IPS-18c (cell line): ENCODE measurements at regions not wholly inside any gene's neighbourhood (a gene's known extent, or its start where the extent isn't known, plus 50 kb on each side); places are given as distances from the start of the nearest gene placed in this dataset.
A peak's percentile ranks its signal among the peaks of the same experiment; 100 is the strongest.

Experiments used
- H3K4me3 ChIP-seq: 2 replicates; pipeline ENCODE4 v1.7.0; 2013; ENCODE audit warnings: low read depth, mild to moderate bottlenecking, low read length, moderate library complexity; ENCODE audit not compliant: insufficient read depth
- H3K9me3 ChIP-seq: one replicate; pipeline ENCODE4 v1.6.1; 2013; ENCODE audit warnings: mild to moderate bottlenecking, low read length, moderate library complexity; ENCODE audit not compliant: control insufficient read depth, insufficient read depth

DNA sequence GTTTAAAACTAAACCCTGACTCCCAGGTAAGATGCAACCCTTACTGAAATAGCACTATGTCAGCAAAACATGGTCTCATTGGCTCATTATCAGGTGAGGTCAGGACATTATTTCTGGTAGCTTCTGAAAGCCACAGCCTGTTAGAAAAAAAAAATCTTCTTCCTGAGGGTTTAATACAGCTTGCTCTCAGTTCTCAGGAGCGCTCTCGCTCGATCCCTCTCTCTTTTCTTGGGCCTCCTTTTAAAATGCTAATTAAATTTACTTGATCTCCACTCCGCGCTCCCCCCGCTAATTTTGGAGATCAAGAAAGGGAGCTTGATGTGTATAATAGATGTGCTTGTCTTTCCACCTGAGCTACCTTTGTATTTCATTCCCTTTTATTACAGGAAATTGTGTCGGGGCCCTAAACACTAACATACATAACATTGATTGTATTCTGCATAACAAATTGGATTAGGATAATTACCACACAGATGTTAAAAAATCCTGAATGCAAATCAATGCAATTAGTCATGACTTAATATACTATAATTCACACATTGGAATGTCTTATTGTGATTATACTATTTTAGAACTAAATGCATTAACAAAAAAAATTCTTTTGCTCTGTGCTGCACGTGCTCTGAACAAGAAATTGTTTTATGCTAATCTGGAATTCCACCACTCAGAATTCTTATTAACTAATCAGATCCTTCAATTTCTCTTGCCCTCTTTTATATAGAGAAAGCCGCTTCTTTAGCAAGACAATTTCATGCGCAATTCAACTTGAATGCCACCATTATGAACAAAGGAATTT is 101.6 kb upstream of the TEX13D start:
- peaks cover 3% of the 10 kb centered on the region for H3K9me3 ChIP-seq
- H3K4me3 ChIP-seq, result peak overlapping the region; percentile 15; the same call in 1 of the 2 replicates

DNA sequence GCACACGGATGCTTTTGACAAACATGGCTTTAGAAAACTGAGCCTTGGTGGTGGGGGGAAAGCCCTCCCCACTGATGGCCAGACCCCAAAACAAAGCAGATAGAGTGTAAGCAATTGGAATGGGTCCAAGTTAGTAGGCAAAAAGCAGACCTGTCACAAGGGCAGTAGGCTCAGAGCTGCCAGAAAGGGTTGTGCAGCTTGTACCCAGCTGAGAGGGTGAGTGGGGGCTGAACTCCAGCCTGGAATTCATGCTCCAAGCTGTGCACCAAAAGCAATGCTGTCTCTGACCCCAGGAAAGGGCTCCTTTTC is 101.1 kb upstream of the TEX13D start:
- Histone ChIP-seq H3K4me3 (no peak overlapping the region; the same call in 1 of the 2 replicates), H3K9me3 (peaks cover 3% of the 10 kb centered on the region)

DNA sequence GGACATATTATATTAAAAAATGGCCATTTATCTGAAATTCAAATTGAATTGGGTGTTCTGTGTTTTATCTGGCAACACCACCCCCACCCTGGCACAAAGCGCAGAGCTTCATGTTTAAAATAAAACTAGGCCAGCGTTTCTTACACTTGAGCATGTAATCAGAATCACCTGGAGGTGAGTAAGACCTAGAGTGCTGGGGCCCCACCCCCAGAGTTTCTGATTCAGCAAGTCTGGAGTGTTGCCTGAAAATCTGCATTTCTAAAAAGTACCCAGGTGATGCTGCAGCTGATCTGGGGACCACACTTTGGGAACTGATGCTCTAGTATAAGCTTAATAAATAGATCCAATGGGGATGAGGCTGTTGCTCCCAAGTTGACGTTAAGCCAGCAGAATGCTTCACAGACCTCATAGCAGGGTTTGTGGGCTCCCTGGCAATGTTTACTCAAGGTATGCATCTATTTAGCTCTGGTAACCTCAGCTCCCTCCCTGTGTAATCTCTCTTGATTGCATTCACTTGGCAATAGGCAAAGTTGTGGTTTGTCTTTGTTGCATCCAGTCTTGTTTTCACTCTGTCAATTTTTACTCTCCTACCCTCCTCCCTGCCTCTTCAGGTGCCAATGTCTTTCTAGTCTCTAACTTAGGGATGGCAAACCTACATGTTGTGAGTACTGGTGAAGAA is 99.8 kb upstream of the TEX13D start:
- Histone ChIP-seq H3K4me3 (no peak overlapping the region), H3K9me3 (peaks cover 3% of the 10 kb centered on the region)

DNA sequence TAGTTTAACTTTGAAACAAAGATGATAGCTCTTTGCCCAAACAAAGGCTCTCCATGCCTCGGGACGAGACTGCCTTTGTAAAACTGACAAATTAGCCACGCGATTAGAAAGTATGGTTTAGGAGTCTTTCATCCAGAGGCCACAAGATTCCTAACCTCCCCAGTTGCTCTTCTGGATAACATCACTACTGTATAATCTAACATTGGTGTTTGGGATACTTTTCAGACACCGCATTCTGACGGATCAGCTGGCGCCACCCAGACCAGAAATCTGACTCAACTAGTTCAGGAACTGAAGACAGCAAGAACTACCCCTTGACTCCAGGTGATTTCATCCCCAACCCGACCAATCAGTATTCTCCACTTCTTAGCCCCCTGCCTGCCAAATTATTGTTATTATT is 98.1 kb upstream of the TEX13D start:
- peaks cover 3% of the 10 kb centered on the region for H3K9me3 ChIP-seq
- no peak overlapping the region for H3K4me3 ChIP-seq

DNA sequence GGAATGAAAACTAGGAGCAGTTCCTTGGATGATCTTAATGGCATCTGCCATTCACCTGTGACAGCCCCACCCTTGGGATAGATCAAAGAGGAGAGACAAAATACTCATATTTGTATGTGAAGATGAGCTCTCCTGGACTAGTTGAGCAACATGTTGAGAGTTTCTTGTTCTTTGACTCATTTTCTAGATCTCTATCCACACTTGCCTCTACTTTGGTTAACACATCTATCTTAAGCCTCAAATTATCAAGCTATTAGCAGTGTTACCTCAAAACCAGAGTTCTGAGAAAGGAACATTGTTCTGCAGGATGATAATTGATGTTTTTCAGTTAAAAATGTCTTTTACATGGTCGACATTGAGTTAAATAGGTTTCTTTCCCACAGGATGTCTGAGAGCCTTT is 94.2 kb upstream of the TEX13D start:
- Histone ChIP-seq H3K4me3 (no peak overlapping the region), H3K9me3 (no peaks in the 10 kb centered on the region)

DNA sequence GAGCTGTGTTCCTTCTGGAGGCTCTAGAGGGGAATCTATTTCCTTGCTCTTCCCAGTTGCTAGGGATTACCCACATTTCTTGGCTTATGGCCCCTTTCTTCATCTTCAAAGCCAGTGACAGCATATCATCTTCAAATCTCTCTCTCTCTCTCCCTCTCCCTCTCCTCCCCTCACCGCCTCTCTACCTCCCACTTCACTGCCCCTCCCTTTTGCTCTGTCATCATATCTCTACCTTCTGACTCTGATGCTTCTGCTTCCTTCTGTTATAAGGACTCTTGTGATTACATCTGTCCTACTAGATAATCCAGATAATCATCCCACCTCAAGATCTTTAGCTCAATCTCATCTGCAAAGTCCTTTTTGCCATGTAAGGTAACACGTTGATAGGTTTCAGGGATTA is 93.1 kb upstream of the TEX13D start:
- Histone ChIP-seq H3K4me3 (no peak overlapping the region), H3K9me3 (no peaks in the 10 kb centered on the region)

DNA sequence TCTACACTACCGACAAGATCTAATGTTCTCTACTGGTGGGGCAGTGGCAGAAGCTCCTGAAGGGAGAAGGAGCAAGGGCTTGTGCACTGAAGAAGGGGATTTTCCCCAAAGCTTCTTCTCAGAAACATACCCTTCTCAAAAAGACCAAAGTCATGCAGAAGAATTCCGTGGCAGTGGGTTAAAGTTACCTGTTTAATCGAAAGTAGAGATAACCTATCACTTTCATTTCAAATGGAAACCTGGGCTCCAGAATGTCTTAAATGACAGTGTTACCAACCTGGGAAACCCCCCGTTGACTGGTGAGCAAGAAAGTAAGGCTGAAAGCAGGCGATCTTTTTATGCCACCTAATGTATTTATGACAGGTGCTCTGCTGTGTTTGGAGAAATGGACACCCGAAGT is 92.5 kb upstream of the TEX13D start:
- H3K4me3 ChIP-seq, result no peak overlapping the region
- H3K9me3 ChIP-seq, result no peaks in the 10 kb centered on the region

DNA sequence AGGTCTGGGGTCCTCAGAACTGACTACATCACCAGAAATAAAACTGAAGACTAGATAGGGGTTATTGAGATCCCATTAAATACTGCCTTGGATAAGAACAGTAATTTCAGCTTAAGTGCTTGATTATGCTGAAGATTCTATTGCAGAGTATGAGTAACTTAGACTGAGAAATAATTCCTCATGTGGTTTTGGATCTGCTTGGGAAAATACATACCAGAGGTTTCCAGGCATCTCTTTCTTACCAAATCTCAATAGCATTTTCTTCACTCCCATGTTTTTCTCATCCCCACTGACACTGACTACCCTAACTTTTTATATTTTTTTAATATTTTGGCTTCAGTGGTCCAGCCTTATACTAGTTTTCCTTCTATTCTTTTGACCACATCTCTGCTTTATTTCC is 92.0 kb upstream of the TEX13D start:
- no peak overlapping the region for H3K4me3 ChIP-seq

DNA sequence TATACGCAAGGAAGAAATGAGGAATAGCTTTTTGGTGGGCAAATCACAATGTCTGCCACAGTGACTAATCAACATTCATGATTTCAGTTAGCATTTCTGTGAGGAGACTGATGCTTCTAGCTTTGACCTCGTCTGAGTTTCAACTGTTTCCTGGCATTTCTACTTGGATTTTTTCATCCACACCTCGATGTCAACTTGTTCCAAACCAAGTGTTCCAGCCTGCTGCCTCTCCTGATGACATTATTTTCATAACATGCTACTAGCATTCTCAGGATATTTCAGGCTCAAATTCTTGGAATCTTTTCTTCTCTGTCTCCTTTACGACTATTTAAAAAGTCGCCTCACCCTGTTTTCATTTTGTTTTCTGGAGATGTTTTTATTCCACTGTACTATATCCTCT is 90.3 kb upstream of the TEX13D start:
- Histone ChIP-seq H3K4me3 (no peak overlapping the region), H3K9me3 (no peaks in the 10 kb centered on the region)

More for the DNA sequence above, 92.0 kb upstream of the TEX13D start:
- no peaks in the 10 kb centered on the region for H3K9me3 ChIP-seq

DNA sequence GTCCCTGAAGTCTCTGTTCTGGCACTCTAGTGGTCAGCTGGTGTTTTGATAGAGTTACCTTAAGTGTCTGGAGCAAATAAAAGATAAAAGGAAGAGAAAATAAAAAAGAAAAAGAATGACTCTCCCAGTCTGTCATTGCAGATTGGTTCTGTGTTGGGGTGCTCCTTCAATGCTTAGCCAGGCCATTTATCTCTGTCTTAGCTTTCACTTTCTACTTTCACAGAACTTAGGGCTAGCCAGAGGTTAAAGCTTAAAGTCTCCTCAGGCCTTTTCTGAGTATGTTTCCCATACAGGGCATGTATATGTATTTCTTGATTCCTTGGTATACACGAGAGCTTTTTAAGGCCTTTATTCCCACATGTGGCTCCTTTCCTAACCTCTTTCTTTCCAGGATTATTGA is 83.1 kb upstream of the TEX13D start:
- no peak overlapping the region for H3K4me3 ChIP-seq
- H3K9me3 ChIP-seq, result peaks cover 7% of the 10 kb centered on the region

DNA sequence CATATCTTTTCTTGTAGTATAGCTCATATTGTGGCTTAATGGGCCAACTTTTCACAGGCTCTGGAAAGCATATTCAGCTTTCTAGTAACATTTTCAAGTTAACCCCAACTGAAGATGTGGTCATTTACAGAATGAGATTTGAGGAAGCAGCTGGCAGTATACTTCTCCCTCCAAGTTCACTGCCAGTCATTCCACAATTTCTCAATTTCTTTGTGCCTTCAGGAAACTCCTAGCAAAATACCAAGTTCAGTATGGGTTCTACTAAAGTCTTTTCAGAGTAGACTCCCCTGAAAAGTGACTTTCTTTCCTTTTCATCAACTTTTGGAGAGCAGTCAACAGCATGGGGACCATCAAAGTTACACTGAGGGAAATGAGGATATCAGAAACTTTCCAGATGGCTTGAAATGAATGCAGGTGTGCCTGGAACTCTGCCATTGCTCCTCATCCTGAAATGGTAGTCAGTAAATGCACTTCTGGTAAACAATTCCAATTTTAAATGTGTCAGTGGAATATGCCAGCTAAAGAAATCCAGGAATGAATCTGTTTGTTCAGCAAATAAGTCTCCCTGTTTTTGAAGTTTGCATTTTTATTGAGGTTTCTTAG is 81.5 kb upstream of the TEX13D start:
- no peak overlapping the region for H3K4me3 ChIP-seq

DNA sequence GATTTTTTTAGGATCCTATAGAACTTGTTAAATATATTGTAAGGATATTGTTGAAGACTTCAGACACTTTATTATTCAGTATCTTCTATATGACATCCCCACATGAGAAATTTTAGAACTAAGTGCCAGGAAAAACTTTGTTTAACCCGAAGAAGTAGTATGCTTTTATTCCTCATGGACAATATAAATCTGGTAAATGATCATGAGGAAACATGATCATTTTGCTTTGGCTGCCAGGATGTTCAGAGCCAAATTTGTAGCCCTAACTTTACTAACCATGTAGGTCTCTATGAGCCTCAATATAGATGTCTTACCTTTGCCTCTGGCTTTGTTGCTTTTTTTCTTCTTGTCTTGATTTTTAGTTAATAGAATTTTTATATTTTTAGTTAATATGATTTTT is 77.8 kb upstream of the TEX13D start:
- Histone ChIP-seq H3K4me3 (no peak overlapping the region), H3K9me3 (peaks cover 3% of the 10 kb centered on the region)

More for the DNA sequence above, 81.5 kb upstream of the TEX13D start:
- peaks cover 7% of the 10 kb centered on the region for H3K9me3 ChIP-seq

DNA sequence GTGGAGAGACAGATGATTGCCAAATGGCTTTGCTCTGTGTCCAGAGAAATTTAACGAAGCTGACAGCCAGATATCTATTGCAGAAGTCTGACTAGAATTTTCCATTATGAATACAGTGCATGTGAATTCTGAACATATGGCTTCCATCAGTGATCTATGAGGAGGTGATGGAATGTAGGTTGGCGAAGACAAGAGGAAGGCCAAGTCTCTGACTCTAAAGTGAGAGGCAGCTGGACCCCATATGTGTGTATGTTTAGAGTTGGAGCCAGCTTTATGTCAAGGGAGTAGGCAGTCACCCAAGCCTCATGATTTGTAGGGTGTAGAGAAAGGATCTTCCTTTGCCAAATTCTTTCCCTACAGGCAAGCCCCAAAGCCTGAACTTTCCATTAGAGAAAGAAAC is 76.2 kb upstream of the TEX13D start:
- H3K4me3 ChIP-seq, result no peak overlapping the region
- no peaks in the 10 kb centered on the region for H3K9me3 ChIP-seq

DNA sequence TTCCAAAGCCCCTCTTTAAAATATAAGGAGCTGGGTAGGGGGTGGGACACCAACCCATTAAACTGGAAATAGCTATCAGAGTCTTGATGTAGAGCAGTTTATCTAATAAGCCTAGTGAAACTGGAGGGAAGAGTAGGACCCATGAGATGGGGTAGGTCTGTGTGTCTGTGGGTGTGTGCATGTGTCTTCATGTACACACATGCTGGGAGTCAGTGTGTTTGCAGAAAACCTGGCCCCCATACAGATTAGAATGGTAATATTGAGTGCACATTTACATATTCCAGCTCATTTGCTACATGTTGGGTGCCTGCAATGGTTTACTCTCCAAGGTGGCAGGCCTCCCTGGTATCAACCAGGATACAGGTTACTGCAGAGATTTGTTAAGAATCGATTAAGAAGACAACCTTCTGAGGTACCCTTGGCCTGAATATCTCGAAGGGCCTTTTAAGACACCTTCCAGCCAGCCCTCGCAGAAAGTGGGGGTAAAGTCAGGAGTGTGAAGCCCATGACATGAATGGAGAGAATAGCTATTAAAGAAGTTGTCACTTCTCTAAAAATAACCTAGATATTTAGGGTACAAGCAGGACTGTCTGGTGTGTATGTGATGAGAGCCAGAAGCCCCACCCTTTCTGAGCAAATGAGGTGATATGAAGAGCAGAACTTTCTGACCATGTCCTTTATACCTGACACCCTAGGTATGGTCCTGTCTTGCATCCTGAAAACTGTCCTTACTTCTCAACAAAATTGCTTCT is 75.7 kb upstream of the TEX13D start:
- H3K9me3 ChIP-seq, result no peaks in the 10 kb centered on the region
- no peak overlapping the region for H3K4me3 ChIP-seq

DNA sequence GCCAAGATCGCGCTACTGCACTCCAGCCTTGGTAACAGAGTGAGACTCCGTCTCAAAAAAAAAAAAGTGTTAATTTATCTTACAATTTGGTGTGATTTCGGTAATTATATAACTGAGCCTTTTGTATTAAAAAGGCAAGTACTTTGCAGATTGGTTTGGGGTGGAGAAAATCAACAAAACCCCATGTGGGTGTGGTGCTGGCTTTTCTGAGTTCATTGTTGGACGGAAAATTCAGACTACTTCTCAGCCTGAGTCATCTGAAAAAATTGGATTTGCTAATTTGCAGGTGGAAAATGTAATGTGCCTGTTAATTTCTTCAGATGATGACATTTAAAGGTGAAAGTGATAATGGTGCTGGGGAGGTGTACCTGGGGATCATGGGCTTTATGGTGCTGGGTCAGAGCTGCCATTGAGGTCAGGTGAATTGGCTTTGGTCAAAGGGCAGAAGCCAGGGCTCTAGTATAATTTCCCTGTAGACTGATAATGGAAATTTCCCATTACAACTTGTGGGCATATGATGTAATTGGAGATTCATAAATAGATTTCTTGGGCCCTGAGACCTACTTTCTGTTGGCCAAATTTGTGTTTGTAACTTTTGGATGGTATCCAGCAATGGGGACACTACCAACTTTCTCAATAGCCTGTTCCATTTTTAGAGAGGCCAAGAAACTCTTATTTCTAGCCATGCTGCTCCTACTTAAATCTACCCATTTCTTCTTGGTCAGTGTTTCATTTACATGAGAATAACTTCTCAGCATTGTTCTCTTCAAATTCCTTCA is 74.3 kb upstream of the TEX13D start:
- Histone ChIP-seq H3K9me3 (no peaks in the 10 kb centered on the region), H3K4me3 (no peak overlapping the region)

DNA sequence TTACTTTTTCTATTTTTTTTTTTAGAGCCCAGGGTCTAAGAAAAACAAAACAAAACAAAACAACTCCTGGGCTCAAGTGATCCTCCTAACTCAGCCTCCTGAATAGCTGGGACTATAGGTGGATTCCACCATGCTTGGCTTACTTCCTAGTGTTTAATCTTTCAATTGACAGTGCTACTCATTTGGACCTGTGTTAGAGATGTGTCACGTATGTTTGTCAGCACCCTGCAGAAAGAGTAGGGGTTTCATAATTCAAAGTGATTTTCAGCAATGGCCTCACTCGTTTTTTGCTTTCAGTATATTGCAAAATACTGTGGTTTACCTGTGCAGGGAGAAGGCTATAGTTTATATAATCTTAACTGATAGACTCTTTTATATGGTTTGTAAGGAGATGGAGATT is 71.6 kb upstream of the TEX13D start:
- Histone ChIP-seq H3K9me3 (no peaks in the 10 kb centered on the region), H3K4me3 (no peak overlapping the region)

DNA sequence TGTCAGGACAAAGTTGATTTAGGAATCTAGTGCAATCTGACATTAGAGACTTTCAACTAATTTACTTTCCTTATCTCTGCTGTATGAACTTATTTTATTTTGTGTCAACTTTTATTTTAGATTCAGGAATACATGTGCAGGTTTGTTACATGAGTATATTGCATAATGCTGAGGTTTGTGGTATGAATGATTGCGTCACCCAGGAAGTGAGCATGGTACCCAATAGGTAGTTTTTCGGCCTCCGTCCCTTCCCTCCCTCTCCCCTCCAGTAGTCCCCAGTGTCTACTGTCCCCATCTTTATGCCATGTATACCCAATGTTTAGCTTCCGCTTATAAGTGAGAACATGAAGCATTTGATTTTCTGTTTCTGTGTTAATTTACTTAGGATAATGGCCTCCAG is 68.7 kb upstream of the TEX13D start:
- peaks cover 3% of the 10 kb centered on the region for H3K9me3 ChIP-seq
- no peak overlapping the region for H3K4me3 ChIP-seq
